Neutrophil (primary cell): ENCODE measurements at regions not wholly inside any gene's neighbourhood (a gene's known extent, or its start where the extent isn't known, plus 50 kb on each side); places are given as distances from the start of the nearest gene placed in this dataset.

Experiments used
- H3K27ac ChIP-seq: fragments of 200-600 bp; sonication (generic); 2 replicates; pipeline ENCODE4 v1.5.1; 2016; ENCODE audit warnings: mild to moderate bottlenecking, moderate library complexity
- H3K27me3 ChIP-seq: fragments of 200-600 bp; sonication (generic); 2 replicates; pipeline ENCODE4 v1.6.0; 2016; ENCODE audit warnings: mild to moderate bottlenecking
- H3K36me3 ChIP-seq: fragments of 200-600 bp; sonication (generic); 2 replicates; pipeline ENCODE4 v1.5.1; 2017
- H3K4me1 ChIP-seq, 2 experiments: fragments of 200-600 bp in 1 of 2; sonication (generic) in 1 of 2; 1 replicate in 1 of 2; 2 replicates in 1 of 2; pipeline versions ENCODE4 v1.5.1 to v1.6.1; 2013 to 2016; ENCODE audit warnings: low read depth in 1 of 2, low read length in 1 of 2, mild to moderate bottlenecking in 1 of 2, moderate library complexity in 1 of 2; ENCODE audit not compliant: control insufficient read depth in 1 of 2, insufficient read depth in 1 of 2
- H3K4me3 ChIP-seq, 2 experiments: fragments of 200-600 bp in 1 of 2; sonication (generic) in 1 of 2; 1 replicate in 1 of 2; 2 replicates in 1 of 2; pipeline ENCODE4 v1.5.1; 2013 to 2016; ENCODE audit warnings: low read depth in 1 of 2, low read length in 1 of 2, mild to moderate bottlenecking in 1 of 2, moderate library complexity in 1 of 2
- H3K9me3 ChIP-seq: fragments of 200-600 bp; sonication (generic); 2 replicates; pipeline ENCODE4 v1.5.1; 2016
- CTCF ChIP-seq: fragments of 200-600 bp; sonication (generic); IDR thresholded peaks from 2 replicates; pipeline ENCODE4 v1.5.1; 2016; ENCODE audit warnings: antibody characterized with exemption

GRCh38 chr21:22544747-22545146 is 1546.5 kb downstream of the NCAM2 start:
- no peak overlapping the region for H3K27ac ChIP-seq
- H3K4me1 ChIP-seq: no peaks in the 10 kb centered on the region
- TF ChIP-seq CTCF: no peak
- H3K9me3 ChIP-seq: no peaks in the 10 kb centered on the region
- H3K36me3 ChIP-seq: no peaks in the 10 kb centered on the region
- H3K4me3 ChIP-seq: no peak overlapping the region
- H3K27me3 ChIP-seq: no peaks in the 10 kb centered on the region

GRCh38 chr21:22552390-22552789 is 1554.2 kb downstream of the NCAM2 start:
- no peaks in the 10 kb centered on the region for H3K4me1 ChIP-seq
- no peaks in the 10 kb centered on the region for H3K27me3 ChIP-seq
- H3K36me3 ChIP-seq: no peaks in the 10 kb centered on the region
- no peak overlapping the region for H3K4me3 ChIP-seq
- no peaks in the 10 kb centered on the region for H3K9me3 ChIP-seq
- TF ChIP-seq CTCF: no peak
- no peak overlapping the region for H3K27ac ChIP-seq

DNA sequence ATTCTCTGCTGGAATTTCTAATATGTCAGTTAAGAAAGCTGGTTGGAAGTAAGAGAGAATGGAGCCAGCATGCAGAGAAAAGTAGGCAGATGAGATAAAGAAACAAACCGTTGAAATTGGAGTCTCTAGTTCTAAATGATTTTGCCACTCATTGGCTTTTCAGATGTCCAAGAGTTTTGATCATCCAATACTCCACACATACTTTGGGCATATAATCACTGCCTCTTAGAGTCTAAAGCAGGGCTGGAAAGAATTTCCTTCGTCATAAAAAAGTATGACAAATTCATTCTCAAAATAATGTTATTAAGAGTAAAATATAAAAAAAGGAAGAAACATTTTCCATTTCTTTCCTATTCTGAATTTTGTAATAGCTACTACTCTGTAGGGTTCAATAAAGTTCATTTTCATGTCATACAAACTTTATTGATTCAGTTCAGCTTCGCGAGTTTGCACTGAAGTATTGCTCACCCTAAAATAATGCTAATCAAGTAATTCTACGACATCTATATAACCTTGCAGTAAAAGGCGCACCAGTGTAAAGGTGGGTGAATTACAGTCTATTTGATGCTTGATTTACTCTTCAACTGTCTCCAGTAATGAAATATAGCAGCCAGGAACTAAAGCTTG is 1556.6 kb downstream of the NCAM2 start:
- Histone ChIP-seq H3K9me3 (no peaks in the 10 kb centered on the region), H3K27me3 (no peaks in the 10 kb centered on the region), H3K4me1 (no peaks in the 10 kb centered on the region), H3K4me3 (no peak overlapping the region), H3K27ac (no peak overlapping the region), H3K36me3 (no peaks in the 10 kb centered on the region)
- TF ChIP-seq CTCF: no peak

DNA sequence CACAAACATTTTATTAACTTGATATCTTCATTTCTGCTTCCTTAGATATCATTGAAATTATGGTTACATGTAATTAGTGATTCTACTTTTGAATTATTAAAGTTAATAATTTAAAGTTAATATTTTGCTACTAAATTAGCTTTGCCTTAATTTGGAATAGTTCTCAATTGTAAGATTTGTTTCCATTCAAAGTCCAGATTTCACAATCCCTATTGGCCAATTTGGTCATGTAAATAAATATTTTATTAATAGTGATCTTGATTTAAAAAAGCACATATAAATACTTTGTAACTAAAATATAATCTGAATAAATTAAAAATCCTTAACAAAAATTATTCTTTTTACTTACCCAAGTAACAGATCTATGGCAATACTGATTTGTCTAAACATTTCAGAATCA is 1558.6 kb downstream of the NCAM2 start:
- no peaks in the 10 kb centered on the region for H3K9me3 ChIP-seq
- H3K4me3 ChIP-seq: no peak overlapping the region
- H3K27ac ChIP-seq: no peak overlapping the region
- no peak for TF ChIP-seq CTCF
- no peaks in the 10 kb centered on the region for H3K4me1 ChIP-seq
- H3K36me3 ChIP-seq: no peaks in the 10 kb centered on the region
- H3K27me3 ChIP-seq: no peaks in the 10 kb centered on the region

- Histone ChIP-seq H3K27ac (no peak overlapping the region), H3K27me3 (no peaks in the 10 kb centered on the region), H3K4me1 (no peaks in the 10 kb centered on the region), H3K4me3 (no peak overlapping the region), H3K36me3 (no peaks in the 10 kb centered on the region), H3K9me3 (no peaks in the 10 kb centered on the region)
- TF ChIP-seq CTCF: no peak
Measured at GRCh38 chr21:22561946-22562345, 1563.7 kb downstream of the NCAM2 start.

DNA sequence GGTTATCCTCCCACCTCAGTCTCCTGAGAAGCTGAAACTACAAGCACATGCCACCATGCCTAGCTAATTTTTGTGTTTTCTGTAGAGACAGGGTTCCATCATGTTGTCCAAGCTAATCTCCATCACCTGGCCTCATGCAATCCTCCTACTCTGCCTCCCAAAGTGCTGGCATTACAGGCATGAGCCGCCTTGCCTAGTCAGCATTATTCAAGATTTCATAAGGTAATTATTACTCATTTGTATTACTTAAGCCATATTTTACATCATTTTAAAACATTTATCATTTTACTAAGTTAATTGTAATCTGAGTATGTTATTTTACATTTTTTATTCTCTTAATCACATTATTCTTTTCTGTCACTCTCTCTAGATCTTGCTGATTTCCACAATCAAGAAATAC is 1575.6 kb downstream of the NCAM2 start:
- H3K4me3 ChIP-seq: no peak overlapping the region
- H3K4me1 ChIP-seq: no peaks in the 10 kb centered on the region
- no peak for TF ChIP-seq CTCF
- no peak overlapping the region for H3K27ac ChIP-seq
- H3K27me3 ChIP-seq: no peaks in the 10 kb centered on the region
- no peaks in the 10 kb centered on the region for H3K9me3 ChIP-seq
- H3K36me3 ChIP-seq: no peaks in the 10 kb centered on the region
